ENCODE measurements at regions not wholly inside any gene's neighbourhood (a gene's known extent, or its start where the extent isn't known, plus 50 kb on each side); places are given as distances from the start of the nearest gene placed in this dataset.

DNA sequence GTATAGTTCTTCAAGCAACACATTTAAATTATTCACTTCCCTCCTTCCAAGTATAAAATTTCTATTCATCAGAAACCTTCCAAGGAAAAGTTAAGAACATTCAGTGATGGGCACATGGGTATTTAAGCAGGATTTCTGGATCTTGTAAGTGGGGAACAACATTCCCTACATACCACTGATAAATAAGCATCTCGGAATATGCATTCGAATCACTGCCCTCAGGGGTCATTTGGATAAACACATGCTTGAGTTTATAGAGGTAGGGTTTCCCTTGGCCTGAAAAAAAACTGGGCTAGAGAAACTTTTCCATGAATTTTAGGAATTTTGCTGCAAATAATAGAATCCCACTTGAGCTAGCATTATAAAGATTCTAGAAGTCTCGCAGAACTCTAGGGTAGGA lies 143.9 kb downstream of the SOX3 start:
- Mint-ChIP-seq H3K4me1 (no peaks in the 10 kb centered on the region), H3K36me3 (no peaks in the 10 kb centered on the region), H3K27me3 (no peaks in the 10 kb centered on the region), H3K27ac (no peak overlapping the region), H3K4me3 (no peak overlapping the region), H3K9me3 (no peaks in the 10 kb centered on the region)
- DNase-seq (no peak), ATAC-seq (replicated peaks) (no peak)

DNA sequence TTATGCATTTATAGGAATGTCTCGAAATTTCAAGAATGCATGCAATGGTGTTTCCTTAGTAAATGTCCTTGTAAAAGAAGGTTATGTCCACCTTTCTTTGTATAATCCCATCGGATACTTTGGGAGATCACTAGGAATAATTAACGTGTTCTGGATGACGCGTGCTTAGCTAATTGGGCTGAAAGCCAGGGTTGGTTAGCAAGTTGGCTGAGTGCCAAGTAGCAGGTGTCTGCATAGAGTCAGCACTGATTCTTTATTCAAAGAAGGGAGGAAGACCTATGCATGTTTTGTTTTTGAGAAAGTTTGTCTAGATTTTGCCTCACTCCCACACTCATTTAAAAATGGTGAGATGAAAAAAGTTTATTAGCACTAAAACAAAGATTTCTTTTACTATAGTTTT lies 144.6 kb downstream of the SOX3 start:
- H3K9me3 Mint-ChIP-seq = no peaks in the 10 kb centered on the region
- no peak overlapping the region for H3K27ac Mint-ChIP-seq
- H3K4me3 Mint-ChIP-seq = no peak overlapping the region
- no peak for ATAC-seq (replicated peaks)
- no peaks in the 10 kb centered on the region for H3K36me3 Mint-ChIP-seq
- H3K27me3 Mint-ChIP-seq = no peaks in the 10 kb centered on the region
- DNase-seq = no peak
- H3K4me1 Mint-ChIP-seq = no peaks in the 10 kb centered on the region

DNA sequence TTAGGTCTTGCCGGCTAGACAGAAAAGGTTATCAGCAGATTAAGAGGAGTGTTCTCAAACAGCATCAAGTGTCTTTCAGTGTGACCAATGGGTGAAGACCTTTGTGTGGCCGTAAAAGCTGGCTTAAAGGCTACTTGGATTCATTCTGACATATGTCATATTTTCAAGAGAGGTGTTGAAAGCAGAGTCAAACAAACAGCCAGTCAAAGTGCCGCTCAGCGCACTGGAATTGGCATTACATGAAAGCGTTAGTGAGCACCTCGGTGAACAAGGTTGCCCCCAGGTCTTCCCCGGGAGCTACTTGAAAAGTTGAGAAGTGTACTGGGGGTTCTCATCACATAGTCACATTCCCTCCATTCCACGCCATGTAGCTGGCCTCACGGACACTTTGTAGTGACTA lies 148.9 kb downstream of the SOX3 start:
- H3K4me3 Mint-ChIP-seq = no peak overlapping the region
- ATAC-seq (replicated peaks) = no peak
- peaks cover 0 to 1% of the 10 kb centered on the region in 2 donors for H3K9me3 Mint-ChIP-seq
- no peak overlapping the region for H3K27ac Mint-ChIP-seq
- H3K27me3 Mint-ChIP-seq = no peaks in the 10 kb centered on the region
- no peaks in the 10 kb centered on the region for H3K4me1 Mint-ChIP-seq
- DNase-seq = no peak
- no peaks in the 10 kb centered on the region for H3K36me3 Mint-ChIP-seq

DNA sequence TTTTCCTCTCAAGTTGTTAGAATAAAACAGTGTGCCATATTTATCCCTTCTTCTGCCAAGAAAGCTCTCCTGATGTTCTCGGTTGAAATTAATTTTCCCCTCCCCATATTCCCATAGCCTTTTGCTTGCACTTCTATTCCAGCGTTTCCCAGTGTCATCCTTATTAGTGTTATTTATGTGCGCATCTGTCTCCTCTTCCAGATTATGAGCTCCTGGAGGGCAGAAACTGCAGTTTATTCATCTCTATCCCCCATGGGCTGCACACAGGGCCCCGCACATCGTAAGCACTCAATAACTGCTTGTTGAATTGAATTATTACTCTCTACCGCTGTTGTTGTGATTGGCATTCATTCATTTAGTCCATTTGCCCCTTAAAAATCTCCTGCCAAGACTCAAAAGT lies 149.4 kb downstream of the SOX3 start:
- Mint-ChIP-seq H3K36me3 (no peaks in the 10 kb centered on the region), H3K27me3 (no peaks in the 10 kb centered on the region), H3K9me3 (peaks cover 0 to 1% of the 10 kb centered on the region in 2 donors), H3K27ac (no peak overlapping the region), H3K4me3 (no peak overlapping the region), H3K4me1 (no peaks in the 10 kb centered on the region)
- ATAC-seq (replicated peaks) = no peak
- no peak for DNase-seq

DNA sequence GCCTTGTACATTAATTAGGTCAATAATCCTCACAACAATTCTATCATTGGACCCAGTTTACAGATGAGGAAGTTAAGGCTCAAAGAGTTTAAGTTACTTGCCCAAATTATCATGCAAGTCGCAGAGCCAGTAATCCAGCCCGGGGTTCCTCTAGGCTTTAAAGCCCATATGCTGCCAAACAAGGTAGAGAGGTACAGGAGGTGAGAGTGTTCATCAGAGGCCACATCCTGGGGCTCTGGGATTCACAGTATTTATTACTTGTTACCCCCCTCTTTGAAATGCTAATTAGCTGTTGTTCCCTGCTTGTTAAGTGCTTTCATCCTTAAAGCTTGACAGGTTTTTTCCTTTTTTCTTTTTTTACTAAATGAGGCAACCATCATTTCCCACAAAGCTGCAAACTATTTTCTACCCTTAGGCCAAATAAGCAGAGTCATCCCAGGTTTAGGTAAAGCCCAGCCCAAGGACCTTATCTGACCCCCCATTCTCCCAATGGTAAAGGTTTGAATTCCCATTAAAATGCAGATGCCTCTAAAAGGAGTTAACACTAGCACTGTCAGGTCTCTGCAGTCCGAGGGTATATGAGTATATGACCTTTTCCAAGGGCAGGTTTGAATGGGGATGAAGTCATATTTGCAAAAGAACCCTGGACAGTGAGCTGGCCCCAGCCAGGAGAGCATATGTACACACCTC lies 150.3 kb downstream of the SOX3 start:
- H3K27me3 Mint-ChIP-seq = no peaks in the 10 kb centered on the region
- DNase-seq = no peak
- no peak overlapping the region for H3K4me3 Mint-ChIP-seq
- ATAC-seq (replicated peaks) = no peak
- no peaks in the 10 kb centered on the region for H3K4me1 Mint-ChIP-seq
- H3K27ac Mint-ChIP-seq = no peak overlapping the region
- H3K36me3 Mint-ChIP-seq = no peaks in the 10 kb centered on the region
- peaks cover 0 to 1% of the 10 kb centered on the region in 2 donors for H3K9me3 Mint-ChIP-seq

DNA sequence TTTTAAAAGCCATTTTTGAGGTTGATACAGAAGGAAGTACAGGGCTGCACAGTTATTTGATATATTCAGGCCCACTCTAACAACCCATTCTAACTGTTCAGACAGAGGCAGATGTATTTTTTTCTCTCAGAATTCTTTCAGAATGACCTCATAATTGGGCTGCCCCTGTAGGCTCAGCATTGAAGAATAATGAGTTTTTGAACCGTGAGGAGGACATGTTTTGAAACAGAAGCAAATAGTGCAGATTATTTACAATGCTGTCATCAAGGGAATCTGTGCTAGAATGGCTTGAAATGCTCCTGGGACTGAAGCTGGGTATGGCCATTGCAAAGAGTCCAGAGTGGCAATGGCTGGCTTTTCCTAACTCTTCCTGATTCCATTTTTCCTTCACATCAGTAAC lies 158.1 kb downstream of the SOX3 start:
- H3K36me3 Mint-ChIP-seq = no peaks in the 10 kb centered on the region
- H3K27me3 Mint-ChIP-seq = no peaks in the 10 kb centered on the region
- DNase-seq (no peak), ATAC-seq (replicated peaks) (no peak)
- H3K4me3 Mint-ChIP-seq = no peak overlapping the region
- H3K9me3 Mint-ChIP-seq = peaks cover 0 to 4% of the 10 kb centered on the region in 2 donors
- H3K4me1 Mint-ChIP-seq = no peaks in the 10 kb centered on the region
- H3K27ac Mint-ChIP-seq = no peak overlapping the region

DNA sequence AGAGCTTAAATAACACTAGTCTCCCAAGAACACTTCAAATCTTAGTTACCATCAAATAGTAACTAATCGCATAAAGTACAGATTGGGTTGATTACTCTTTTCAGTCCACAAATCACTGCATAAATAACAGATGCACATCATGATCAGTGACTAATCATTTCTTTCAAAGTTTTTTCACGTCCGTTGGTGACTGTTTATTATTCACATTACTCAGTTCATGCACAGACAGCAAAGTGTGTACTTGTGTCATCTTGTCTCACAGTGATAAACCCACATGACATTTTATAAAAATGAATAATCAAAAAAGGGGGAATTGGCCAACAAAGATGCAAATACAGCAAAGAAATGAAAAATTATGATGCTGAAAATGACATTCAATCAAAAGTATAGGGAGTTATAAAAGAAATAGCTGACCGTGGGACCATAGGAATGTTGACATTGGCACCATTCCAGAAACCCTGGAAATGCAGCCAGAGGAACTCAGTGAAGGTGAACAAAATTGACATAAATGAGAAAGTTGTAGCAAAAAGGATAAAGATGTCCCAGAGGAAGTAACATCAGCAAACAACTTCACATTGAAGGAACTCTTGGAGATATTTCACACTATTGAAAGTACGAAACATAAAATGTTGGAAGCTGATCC lies 161.5 kb downstream of the SOX3 start:
- peaks cover 0 to 3% of the 10 kb centered on the region in 2 donors for H3K9me3 Mint-ChIP-seq
- DNase-seq (no peak), ATAC-seq (replicated peaks) (no peak)
- H3K36me3 Mint-ChIP-seq = no peaks in the 10 kb centered on the region
- no peaks in the 10 kb centered on the region for H3K4me1 Mint-ChIP-seq
- H3K27ac Mint-ChIP-seq = no peak overlapping the region
- no peaks in the 10 kb centered on the region for H3K27me3 Mint-ChIP-seq
- no peak overlapping the region for H3K4me3 Mint-ChIP-seq

DNA sequence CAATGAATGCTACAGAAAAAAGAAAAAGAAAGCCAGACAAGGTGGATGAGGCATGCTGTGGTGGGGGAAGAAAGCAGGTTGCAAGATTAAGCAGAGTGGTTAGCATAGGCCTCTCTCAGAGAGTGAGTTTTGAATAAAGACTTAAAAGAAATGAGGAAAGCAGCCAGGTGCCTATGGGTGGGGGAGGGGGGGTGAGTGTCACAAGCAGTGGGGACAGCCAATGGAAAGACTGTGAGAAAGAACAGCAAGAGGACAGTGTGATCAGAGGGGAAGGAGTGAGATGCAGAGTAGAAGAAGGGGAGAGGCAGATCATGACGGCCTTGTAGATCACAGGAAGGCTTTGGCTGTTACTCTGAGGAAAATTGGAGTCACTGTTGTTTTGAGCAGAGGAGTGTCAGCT lies 162.5 kb downstream of the SOX3 start:
- ATAC-seq (replicated peaks) = no peak
- H3K4me1 Mint-ChIP-seq = no peaks in the 10 kb centered on the region
- peaks cover 0 to 3% of the 10 kb centered on the region in 2 donors for H3K9me3 Mint-ChIP-seq
- H3K4me3 Mint-ChIP-seq = no peak overlapping the region
- H3K36me3 Mint-ChIP-seq = no peaks in the 10 kb centered on the region
- no peak overlapping the region for H3K27ac Mint-ChIP-seq
- no peaks in the 10 kb centered on the region for H3K27me3 Mint-ChIP-seq
- DNase-seq = no peak

DNA sequence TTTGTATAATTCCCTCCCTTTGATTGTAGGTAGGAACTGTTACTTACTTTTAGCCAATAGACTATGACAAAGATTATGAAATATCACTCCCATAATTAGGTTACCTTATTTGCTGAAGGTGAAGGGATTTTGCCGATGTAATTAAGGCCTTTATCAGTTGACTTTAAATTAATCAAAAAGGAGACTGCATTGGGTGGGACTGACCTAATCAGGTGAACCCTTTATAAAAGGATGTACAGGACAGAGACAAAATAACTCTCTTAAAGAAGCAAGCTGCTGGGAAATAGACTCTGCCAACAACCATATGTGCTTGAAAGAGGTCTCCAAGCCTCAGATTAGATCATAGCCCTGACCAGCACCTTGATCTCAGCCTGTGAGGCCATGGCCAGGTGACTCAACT lies 167.6 kb downstream of the SOX3 start:
- H3K27ac Mint-ChIP-seq = no peak overlapping the region
- no peaks in the 10 kb centered on the region for H3K27me3 Mint-ChIP-seq
- no peaks in the 10 kb centered on the region for H3K36me3 Mint-ChIP-seq
- DNase-seq (no peak), ATAC-seq (replicated peaks) (no peak)
- H3K4me3 Mint-ChIP-seq = no peak overlapping the region
- H3K4me1 Mint-ChIP-seq = no peaks in the 10 kb centered on the region
- H3K9me3 Mint-ChIP-seq = peaks cover 0 to 3% of the 10 kb centered on the region in 2 donors

DNA sequence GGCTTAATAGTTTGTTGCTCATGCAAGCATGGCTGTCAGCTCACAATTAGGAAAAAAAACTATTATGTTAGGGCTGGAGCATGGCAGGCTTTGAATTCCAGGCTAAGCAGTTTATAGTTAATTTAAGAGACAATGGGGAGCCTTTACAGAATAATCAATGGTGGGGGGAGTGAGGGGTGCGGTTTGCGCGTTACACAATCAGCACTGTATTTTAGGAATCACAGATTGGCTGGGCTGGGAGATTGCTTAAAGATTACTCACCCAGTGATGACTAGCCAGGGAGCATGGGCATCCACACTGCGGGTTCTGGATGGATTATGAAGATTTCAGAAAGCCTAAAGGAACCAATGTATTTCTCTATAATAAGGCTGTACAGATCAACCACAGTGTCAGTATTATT lies 186.6 kb downstream of the SOX3 start:
- H3K9me3 Mint-ChIP-seq = peaks cover 2 to 7% of the 10 kb centered on the region in 2 donors
- no peak for DNase-seq
- no peaks in the 10 kb centered on the region for H3K4me1 Mint-ChIP-seq
- ATAC-seq (replicated peaks) = no peak
- H3K27ac Mint-ChIP-seq = no peak overlapping the region
- no peaks in the 10 kb centered on the region for H3K36me3 Mint-ChIP-seq
- H3K27me3 Mint-ChIP-seq = no peaks in the 10 kb centered on the region
- no peak overlapping the region for H3K4me3 Mint-ChIP-seq

DNA sequence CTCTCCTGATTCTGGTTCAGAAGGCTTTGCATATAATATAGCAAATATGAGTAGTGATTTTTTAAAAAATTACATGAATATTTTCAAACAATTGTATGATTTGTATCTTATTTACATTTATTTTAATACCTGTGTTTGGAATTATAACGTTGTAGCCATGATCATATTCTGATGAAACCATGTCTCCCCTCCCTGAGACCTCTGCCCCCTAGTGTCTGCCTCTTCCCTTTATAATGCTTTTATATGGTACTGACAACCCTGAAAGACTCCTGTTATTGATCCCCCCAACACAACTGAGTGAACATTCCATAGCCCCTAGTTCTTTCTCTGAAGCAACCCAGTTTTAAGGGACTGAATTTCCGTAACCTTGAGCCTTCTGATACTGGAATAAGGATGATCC lies 187.4 kb downstream of the SOX3 start:
- Mint-ChIP-seq H3K9me3 (peaks cover 2 to 12% of the 10 kb centered on the region in 2 donors), H3K36me3 (no peaks in the 10 kb centered on the region), H3K4me3 (no peak overlapping the region), H3K4me1 (no peaks in the 10 kb centered on the region), H3K27me3 (no peaks in the 10 kb centered on the region), H3K27ac (no peak overlapping the region)
- ATAC-seq (replicated peaks) (no peak), DNase-seq (no peak)

DNA sequence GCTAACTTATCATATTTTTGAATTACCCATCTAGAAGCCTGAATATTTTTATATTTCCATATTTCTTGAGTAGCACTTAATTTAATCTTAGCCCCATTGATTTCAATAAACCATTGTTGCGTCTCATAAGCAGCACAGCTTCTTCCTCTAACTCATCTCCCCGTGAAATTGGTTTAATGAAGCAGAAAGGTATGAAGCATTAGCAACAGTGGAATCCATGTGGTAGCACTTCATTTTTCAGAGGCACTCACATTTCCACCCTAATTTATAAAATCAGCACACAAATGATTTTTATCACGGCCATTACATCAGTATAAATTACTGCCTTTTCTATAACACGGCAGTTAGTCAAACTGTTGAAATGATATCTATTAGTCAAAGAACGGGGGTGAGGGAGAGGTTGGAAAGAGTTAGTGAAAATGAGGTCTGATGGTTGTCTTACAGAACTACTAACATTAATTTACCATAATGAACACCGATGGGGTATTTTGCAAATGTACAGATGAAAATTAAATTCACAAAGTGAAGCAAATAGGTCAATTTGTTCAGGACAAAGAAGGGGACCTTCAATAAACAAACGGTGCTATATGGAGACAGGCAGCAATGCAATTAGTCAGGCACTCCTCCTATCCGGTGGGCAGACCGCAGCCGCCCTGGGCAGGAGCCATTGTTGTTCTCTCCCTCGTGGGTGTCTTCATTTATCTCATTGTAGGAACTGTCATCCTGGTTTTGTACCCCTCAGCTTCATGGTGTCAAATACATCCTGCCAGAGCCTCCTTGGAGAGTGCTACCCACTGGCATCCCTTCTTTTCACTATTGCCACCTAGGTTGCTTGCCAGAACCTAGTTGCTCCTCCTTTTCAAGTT lies 205.7 kb downstream of the SOX3 start:
- Mint-ChIP-seq H3K9me3 (peaks cover 0 to 4% of the 10 kb centered on the region in 2 donors), H3K36me3 (no peaks in the 10 kb centered on the region), H3K4me1 (no peaks in the 10 kb centered on the region), H3K4me3 (no peak overlapping the region), H3K27ac (no peak overlapping the region), H3K27me3 (no peaks in the 10 kb centered on the region)
- DNase-seq (no peak), ATAC-seq (replicated peaks) (no peak)

DNA sequence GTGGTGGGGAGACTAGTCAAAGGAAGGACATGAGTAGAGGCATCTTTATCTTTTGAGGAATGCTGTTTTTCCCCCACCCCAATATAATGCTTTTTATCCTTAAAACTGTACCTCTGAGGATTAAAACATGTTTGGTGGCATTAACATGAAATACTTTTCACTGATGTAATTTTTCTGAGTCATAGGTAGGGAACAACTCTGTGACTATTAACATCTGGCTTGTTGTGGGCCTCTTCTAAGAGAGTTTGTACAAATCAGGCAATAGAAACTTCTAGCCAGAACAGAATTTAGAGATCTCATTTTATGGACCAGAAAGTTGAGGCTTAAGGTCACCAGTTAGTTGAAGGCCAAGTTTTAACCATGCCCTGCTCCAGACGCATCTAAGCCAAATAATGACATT lies 207.6 kb downstream of the SOX3 start:
- Mint-ChIP-seq H3K36me3 (no peaks in the 10 kb centered on the region), H3K27ac (no peak overlapping the region)
- ATAC-seq (replicated peaks) = no peak

DNA sequence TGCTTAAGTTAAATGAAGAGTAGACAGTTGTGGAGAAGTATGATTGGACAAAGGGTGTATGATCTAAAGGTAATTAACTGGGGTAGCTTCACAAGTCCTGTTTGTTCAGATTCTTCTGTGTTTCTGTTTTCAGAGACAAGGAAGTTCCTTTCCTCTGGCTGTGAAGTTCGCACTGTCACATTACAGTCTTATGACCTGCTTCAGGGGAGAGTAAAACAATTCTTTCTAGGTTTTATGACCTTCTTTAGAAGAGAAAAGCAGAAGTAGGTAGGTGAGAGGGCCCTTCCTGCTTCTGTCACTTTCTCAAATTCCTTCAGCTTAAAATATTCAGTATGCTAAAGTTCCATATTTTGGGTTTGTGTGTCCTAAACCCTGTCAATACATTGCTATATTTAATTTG lies 211.9 kb downstream of the SOX3 start:
- Mint-ChIP-seq H3K36me3 (no peaks in the 10 kb centered on the region), H3K27me3 (no peaks in the 10 kb centered on the region), H3K4me3 (no peak overlapping the region), H3K9me3 (peaks cover 2 to 3% of the 10 kb centered on the region in 2 donors), H3K4me1 (no peaks in the 10 kb centered on the region), H3K27ac (no peak overlapping the region)
- ATAC-seq (replicated peaks) (peak in 1 of 2 donors; percentile 43), DNase-seq (no peak)

More for the DNA sequence above, 207.6 kb downstream of the SOX3 start:
- Mint-ChIP-seq H3K27me3 (no peaks in the 10 kb centered on the region), H3K4me3 (no peak overlapping the region), H3K4me1 (no peaks in the 10 kb centered on the region), H3K9me3 (peaks cover 0 to 4% of the 10 kb centered on the region in 2 donors)
- DNase-seq = no peak

DNA sequence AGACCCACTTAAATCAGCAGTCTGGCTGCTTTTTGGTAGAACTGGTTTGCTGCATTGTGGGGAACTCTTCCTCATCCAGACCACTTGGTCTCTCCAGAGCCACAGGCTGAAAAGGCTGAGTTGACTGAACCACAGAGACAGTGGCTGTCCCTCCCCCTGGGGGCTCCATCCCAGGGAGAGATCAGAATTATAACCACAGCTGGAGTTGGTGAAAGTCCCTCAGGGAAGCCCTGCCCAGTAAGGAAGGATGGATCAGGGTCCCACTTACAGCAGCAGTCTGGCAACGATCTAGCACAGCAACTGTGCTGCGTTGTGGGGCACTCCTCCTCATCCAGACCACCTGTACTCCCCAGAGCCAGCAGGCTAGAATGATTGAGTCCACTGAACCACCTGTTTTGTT lies 212.7 kb downstream of the SOX3 start:
- Mint-ChIP-seq H3K4me1 (no peaks in the 10 kb centered on the region), H3K27ac (no peak overlapping the region), H3K4me3 (no peak overlapping the region), H3K36me3 (no peaks in the 10 kb centered on the region), H3K27me3 (no peaks in the 10 kb centered on the region), H3K9me3 (peaks cover 3 to 4% of the 10 kb centered on the region in 2 donors)
- no peak for DNase-seq
- ATAC-seq (replicated peaks) = no peak
